ENCODE measurements at regions not wholly inside any gene's neighbourhood (a gene's known extent, or its start where the extent isn't known, plus 50 kb on each side); places are given as distances from the start of the nearest gene placed in this dataset.

GRCh38 chr15:47856071-47856470 lies 138.8 kb downstream of the SEMA6D start:
- no peak for TF ChIP-seq POLR2A (IDR thresholded peaks at IDR 0.05)
- TF ChIP-seq, protein P1, sequence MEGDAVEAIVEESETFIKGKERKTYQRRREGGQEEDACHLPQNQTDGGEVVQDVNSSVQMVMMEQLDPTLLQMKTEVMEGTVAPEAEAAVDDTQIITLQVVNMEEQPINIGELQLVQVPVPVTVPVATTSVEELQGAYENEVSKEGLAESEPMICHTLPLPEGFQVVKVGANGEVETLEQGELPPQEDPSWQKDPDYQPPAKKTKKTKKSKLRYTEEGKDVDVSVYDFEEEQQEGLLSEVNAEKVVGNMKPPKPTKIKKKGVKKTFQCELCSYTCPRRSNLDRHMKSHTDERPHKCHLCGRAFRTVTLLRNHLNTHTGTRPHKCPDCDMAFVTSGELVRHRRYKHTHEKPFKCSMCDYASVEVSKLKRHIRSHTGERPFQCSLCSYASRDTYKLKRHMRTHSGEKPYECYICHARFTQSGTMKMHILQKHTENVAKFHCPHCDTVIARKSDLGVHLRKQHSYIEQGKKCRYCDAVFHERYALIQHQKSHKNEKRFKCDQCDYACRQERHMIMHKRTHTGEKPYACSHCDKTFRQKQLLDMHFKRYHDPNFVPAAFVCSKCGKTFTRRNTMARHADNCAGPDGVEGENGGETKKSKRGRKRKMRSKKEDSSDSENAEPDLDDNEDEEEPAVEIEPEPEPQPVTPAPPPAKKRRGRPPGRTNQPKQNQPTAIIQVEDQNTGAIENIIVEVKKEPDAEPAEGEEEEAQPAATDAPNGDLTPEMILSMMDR (IDR thresholded peaks at IDR 0.05): no peak

Measured in ovary (tissue), 3 donors.